OCI-LY7 (cell line): ENCODE measurements at regions not wholly inside any gene's neighbourhood (a gene's known extent, or its start where the extent isn't known, plus 50 kb on each side); places are given as distances from the start of the nearest gene placed in this dataset.

Experiments used
- CTCF ChIP-seq: fragments of 200-600 bp; sonication (generic); conservative IDR thresholded peaks from 2 replicates; pipeline ENCODE4 v1.5.1; 2014; ENCODE audit warnings: mild to moderate bottlenecking, antibody characterized with exemption, low read length, moderate library complexity, mixed read lengths
- EZH2phosphoT487 ChIP-seq: fragments of 200-600 bp; sonication (generic); IDR thresholded peaks from 2 replicates; pipeline ENCODE4 v1.6.1; 2018; ENCODE audit warnings: low read depth, borderline replicate concordance, mild to moderate bottlenecking, mixed run types, antibody characterized with exemption, low read length, moderate library complexity, mixed read lengths

GRCh38 chr2:47226132-47226922, 50.0 kb upstream of the CALM2 start:
- TF ChIP-seq CTCF (no peak), EZH2phosphoT487 (no peak)
